ENCODE measurements at regions not wholly inside any gene's neighbourhood (a gene's known extent, or its start where the extent isn't known, plus 50 kb on each side); places are given as distances from the start of the nearest gene placed in this dataset.
"Not testable (repeated sequence)": the region's sequence is repeated elsewhere in the genome, so short reads cannot be mapped to it uniquely, and the experiment has no call there.

GRCh38 chr7:109532262-109532992 lies 962.8 kb downstream of the DNAJB9 start:
- Mint-ChIP-seq H3K9me3 (ENCODE audit: low read depth) (no peaks in the 10 kb centered on the region), H3K27me3 (no peaks in the 10 kb centered on the region), H3K4me1 (no peaks in the 10 kb centered on the region), H3K4me3 (no peak overlapping the region), H3K27ac (no peak overlapping the region), H3K36me3 (ENCODE audit: low read depth) (no peaks in the 10 kb centered on the region)
- ATAC-seq (no peak), DNase-seq (no peak)
- ChIA-PET CTCF (no interaction called here), POLR2A (no interaction called here)
- intact Hi-C loops (cut with DNase I, micrococcal nuclease) = no loop called here

- Mint-ChIP-seq H3K27me3 (no peaks in the 10 kb centered on the region), H3K9me3 (ENCODE audit: low read depth) (peaks cover 5% of the 10 kb centered on the region), H3K4me3 (no peak overlapping the region), H3K36me3 (ENCODE audit: low read depth) (no peaks in the 10 kb centered on the region), H3K4me1 (no peaks in the 10 kb centered on the region), H3K27ac (no peak overlapping the region)
- no peak for DNase-seq
- ChIA-PET CTCF (no interaction called here), POLR2A (no interaction called here)
- ATAC-seq = no peak
- intact Hi-C loops (cut with DNase I, micrococcal nuclease) = no loop called here
Measured at GRCh38 chr7:109545686-109546085, 976.0 kb downstream of the DNAJB9 start.

GRCh38 chr7:109549471-109550193 lies 980.0 kb downstream of the DNAJB9 start:
- no peak for ATAC-seq
- no peaks in the 10 kb centered on the region for H3K36me3 Mint-ChIP-seq (ENCODE audit: low read depth)
- no peaks in the 10 kb centered on the region for H3K27me3 Mint-ChIP-seq
- CTCF ChIA-PET = no interaction called here
- no peak overlapping the region for H3K27ac Mint-ChIP-seq
- H3K4me1 Mint-ChIP-seq = no peaks in the 10 kb centered on the region
- POLR2A ChIA-PET = no interaction called here
- intact Hi-C loops (cut with DNase I, micrococcal nuclease) = no loop called here
- H3K9me3 Mint-ChIP-seq (ENCODE audit: low read depth) = peaks cover 16% of the 10 kb centered on the region
- H3K4me3 Mint-ChIP-seq = no peak overlapping the region
- DNase-seq = no peak

- ChIA-PET POLR2A (no interaction called here), CTCF (no interaction called here)
- DNase-seq = no peak
- Mint-ChIP-seq H3K4me1 (no peaks in the 10 kb centered on the region), H3K36me3 (ENCODE audit: low read depth) (no peaks in the 10 kb centered on the region), H3K27ac (no peak overlapping the region), H3K27me3 (no peaks in the 10 kb centered on the region), H3K4me3 (no peak overlapping the region), H3K9me3 (ENCODE audit: low read depth) (peaks cover 23% of the 10 kb centered on the region)
- no peak for ATAC-seq
- intact Hi-C loops (cut with DNase I, micrococcal nuclease) = no loop called here
Measured at GRCh38 chr7:109552017-109552416, 982.3 kb downstream of the DNAJB9 start.

- H3K9me3 Mint-ChIP-seq (ENCODE audit: low read depth) = no peaks in the 10 kb centered on the region
- DNase-seq (no peak), ATAC-seq (no peak)
- H3K27ac Mint-ChIP-seq = no peak overlapping the region
- ChIA-PET POLR2A (interaction anchor here (0.6 kb wide), 1 partner anchor 213 kb away, joined by 4 read pairs; no protein-coding TSS in a partner anchor), CTCF (no interaction called here)
- no peaks in the 10 kb centered on the region for H3K27me3 Mint-ChIP-seq
- H3K36me3 Mint-ChIP-seq (ENCODE audit: low read depth) = no peaks in the 10 kb centered on the region
- H3K4me3 Mint-ChIP-seq = no peak overlapping the region
- no peaks in the 10 kb centered on the region for H3K4me1 Mint-ChIP-seq
- intact Hi-C loops (cut with DNase I, micrococcal nuclease) = no loop called here
Measured at GRCh38 chr7:109577265-109577664, 1007.6 kb downstream of the DNAJB9 start.

- ATAC-seq (no peak), DNase-seq (no peak)
- H3K4me3 Mint-ChIP-seq = no peak overlapping the region
- H3K27ac Mint-ChIP-seq = no peak overlapping the region
- ChIA-PET CTCF (no interaction called here), POLR2A (no interaction called here)
- H3K9me3 Mint-ChIP-seq (ENCODE audit: low read depth) = peaks cover 2% of the 10 kb centered on the region
- no peaks in the 10 kb centered on the region for H3K27me3 Mint-ChIP-seq
- no peaks in the 10 kb centered on the region for H3K4me1 Mint-ChIP-seq
- intact Hi-C loops (cut with DNase I, micrococcal nuclease) = no loop called here
- no peaks in the 10 kb centered on the region for H3K36me3 Mint-ChIP-seq (ENCODE audit: low read depth)
Measured at GRCh38 chr7:109579901-109580300, 1010.2 kb downstream of the DNAJB9 start.

- Mint-ChIP-seq H3K27me3 (no peaks in the 10 kb centered on the region), H3K27ac (no peak overlapping the region), H3K4me3 (no peak overlapping the region), H3K4me1 (no peaks in the 10 kb centered on the region), H3K36me3 (ENCODE audit: low read depth) (no peaks in the 10 kb centered on the region), H3K9me3 (ENCODE audit: low read depth) (peaks cover 8% of the 10 kb centered on the region)
- no peak for ATAC-seq
- no peak for DNase-seq
- CTCF ChIA-PET = no interaction called here
- intact Hi-C loops (cut with DNase I, micrococcal nuclease) = no loop called here
- POLR2A ChIA-PET = no interaction called here
Measured at GRCh38 chr7:109582211-109582610, 1012.5 kb downstream of the DNAJB9 start.

GRCh38 chr7:109596948-109597347 lies 1027.3 kb downstream of the DNAJB9 start:
- ATAC-seq; POLR2A ChIA-PET; H3K4me3 Mint-ChIP-seq; DNase-seq; H3K27me3 Mint-ChIP-seq; H3K4me1 Mint-ChIP-seq; H3K27ac Mint-ChIP-seq; intact Hi-C loops (cut with DNase I, micrococcal nuclease); CTCF ChIA-PET; H3K36me3 Mint-ChIP-seq (ENCODE audit: low read depth); H3K9me3 Mint-ChIP-seq (ENCODE audit: low read depth): not testable (repeated sequence)

DNA sequence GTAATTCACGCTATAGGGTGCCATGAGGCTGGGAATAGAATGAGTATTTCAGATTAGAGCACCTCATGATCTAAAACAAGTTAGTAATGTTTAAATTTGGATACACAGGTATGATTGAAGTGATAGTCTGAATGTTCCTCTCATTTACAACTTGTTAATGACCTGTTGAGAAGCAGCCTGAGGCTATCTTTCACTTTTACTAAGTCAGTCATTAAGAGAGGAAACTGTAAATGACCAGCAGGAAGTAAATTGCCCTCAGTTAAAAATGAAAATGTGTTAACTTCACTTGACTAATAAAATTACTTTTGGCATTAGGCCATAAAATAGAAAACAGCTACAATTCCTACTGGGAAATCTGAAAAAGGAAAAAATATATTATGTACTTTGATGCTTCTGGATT lies 1042.0 kb downstream of the DNAJB9 start:
- ChIA-PET POLR2A (no interaction called here), CTCF (no interaction called here)
- intact Hi-C loops (cut with DNase I, micrococcal nuclease) = no loop called here
- H3K27me3 Mint-ChIP-seq = no peaks in the 10 kb centered on the region
- H3K4me3 Mint-ChIP-seq = no peak overlapping the region
- peaks cover 2% of the 10 kb centered on the region for H3K9me3 Mint-ChIP-seq (ENCODE audit: low read depth)
- no peak overlapping the region for H3K27ac Mint-ChIP-seq
- DNase-seq (no peak), ATAC-seq (no peak)
- H3K4me1 Mint-ChIP-seq = no peaks in the 10 kb centered on the region
- no peaks in the 10 kb centered on the region for H3K36me3 Mint-ChIP-seq (ENCODE audit: low read depth)

- ATAC-seq (no peak), DNase-seq (no peak)
- Mint-ChIP-seq H3K4me1 (no peaks in the 10 kb centered on the region), H3K4me3 (no peak overlapping the region), H3K27me3 (no peaks in the 10 kb centered on the region), H3K27ac (no peak overlapping the region), H3K36me3 (ENCODE audit: low read depth) (no peaks in the 10 kb centered on the region), H3K9me3 (ENCODE audit: low read depth) (peaks cover 4% of the 10 kb centered on the region)
- CTCF ChIA-PET = interaction anchor here (0.6 kb wide), 1 partner anchor 41 kb away, joined by 3 read pairs; no protein-coding TSS in a partner anchor
- intact Hi-C loops (cut with DNase I, micrococcal nuclease) = no loop called here
- POLR2A ChIA-PET = no interaction called here
Measured at GRCh38 chr7:109616551-109617069, 1046.9 kb downstream of the DNAJB9 start.

GRCh38 chr7:109622320-109622719 lies 1052.6 kb downstream of the DNAJB9 start:
- peaks cover 7% of the 10 kb centered on the region for H3K9me3 Mint-ChIP-seq (ENCODE audit: low read depth)
- H3K36me3 Mint-ChIP-seq (ENCODE audit: low read depth) = no peaks in the 10 kb centered on the region
- no peaks in the 10 kb centered on the region for H3K4me1 Mint-ChIP-seq
- intact Hi-C loops (cut with DNase I, micrococcal nuclease) = no loop called here
- H3K4me3 Mint-ChIP-seq = no peak overlapping the region
- ATAC-seq (no peak), DNase-seq (no peak)
- CTCF ChIA-PET = no interaction called here
- no peaks in the 10 kb centered on the region for H3K27me3 Mint-ChIP-seq
- POLR2A ChIA-PET = no interaction called here
- H3K27ac Mint-ChIP-seq = no peak overlapping the region

GRCh38 chr7:109632890-109633289 lies 1063.2 kb downstream of the DNAJB9 start:
- H3K4me1 Mint-ChIP-seq; H3K36me3 Mint-ChIP-seq (ENCODE audit: low read depth); H3K27ac Mint-ChIP-seq; H3K9me3 Mint-ChIP-seq (ENCODE audit: low read depth); intact Hi-C loops (cut with DNase I, micrococcal nuclease); DNase-seq; ATAC-seq; H3K27me3 Mint-ChIP-seq; POLR2A ChIA-PET; H3K4me3 Mint-ChIP-seq: not testable (repeated sequence)
- CTCF ChIA-PET = interaction anchor here (0.7 kb wide), 1 partner anchor 1691 kb away, joined by 4 read pairs; no protein-coding TSS in a partner anchor
